ENCODE measurements at regions not wholly inside any gene's neighbourhood (a gene's known extent, or its start where the extent isn't known, plus 50 kb on each side); places are given as distances from the start of the nearest gene placed in this dataset.

DNA sequence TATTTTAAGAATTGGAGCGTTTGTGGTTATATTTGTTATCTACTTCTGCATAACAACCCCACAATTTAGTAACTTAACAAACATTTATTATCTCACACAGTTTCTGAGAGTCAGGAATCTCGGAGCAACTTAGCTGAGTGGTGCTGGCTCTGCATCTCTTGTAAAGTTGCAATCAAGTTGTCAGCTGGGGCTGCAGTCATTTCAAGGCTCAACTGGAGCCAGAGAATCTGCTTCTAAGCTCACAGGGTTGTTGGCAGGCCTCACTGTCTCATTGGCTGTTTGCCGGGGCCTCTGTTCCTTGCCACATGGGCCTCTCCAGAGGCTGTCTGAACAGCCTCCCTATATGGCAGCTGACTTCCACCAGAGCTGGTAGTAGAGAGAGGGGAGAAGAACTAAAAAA, 281.2 kb upstream of the GNPDA2 start:
- no peaks in the 10 kb centered on the region for H3K4me1 ChIP-seq (ENCODE audit: control insufficient read depth, insufficient read depth, low read length)

DNA sequence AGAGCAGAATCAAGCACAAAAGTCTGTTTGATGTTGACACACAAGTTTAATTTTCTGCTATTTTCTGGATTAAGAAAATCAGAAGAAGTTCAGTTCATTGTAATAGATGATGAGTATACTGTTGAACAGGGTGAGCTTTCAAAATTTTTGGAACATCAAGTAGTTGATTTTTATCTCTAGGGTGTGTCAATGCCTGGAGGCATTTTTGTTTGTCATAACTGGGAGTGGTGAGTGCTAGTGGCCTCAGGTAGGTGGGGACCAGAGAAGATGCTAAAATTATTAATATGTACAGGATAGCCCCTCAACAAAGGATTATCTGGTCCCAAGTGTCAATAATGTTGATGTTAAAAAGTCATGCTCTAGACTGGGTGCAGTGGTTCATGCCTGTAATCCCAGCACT, 279.7 kb upstream of the GNPDA2 start:
- Histone ChIP-seq H3K9me3 (replicated peaks; ENCODE audit: control insufficient read depth, low read depth, low read length) (no peaks in the 10 kb centered on the region), H3K27me3 (ENCODE audit: control insufficient read depth, insufficient read depth, low read length) (no peaks in the 10 kb centered on the region), H3K36me3 (ENCODE audit: control insufficient read depth, insufficient read depth, low read length) (no peaks in the 10 kb centered on the region), H3K4me3 (ENCODE audit: low read length) (no peak overlapping the region), H3K4me1 (ENCODE audit: control insufficient read depth, insufficient read depth, low read length) (no peaks in the 10 kb centered on the region), H3K27ac (ENCODE audit: low read length) (no peak overlapping the region)
- no peak for DNase-seq

More for the DNA sequence above, 281.2 kb upstream of the GNPDA2 start:
- Histone ChIP-seq H3K9me3 (replicated peaks; ENCODE audit: control insufficient read depth, low read depth, low read length) (no peaks in the 10 kb centered on the region), H3K27me3 (ENCODE audit: control insufficient read depth, insufficient read depth, low read length) (no peaks in the 10 kb centered on the region), H3K4me3 (ENCODE audit: low read length) (no peak overlapping the region), H3K27ac (ENCODE audit: low read length) (no peak overlapping the region), H3K36me3 (ENCODE audit: control insufficient read depth, insufficient read depth, low read length) (no peaks in the 10 kb centered on the region)
- no peak for DNase-seq
- 31% methylated on average over 1 of the region's 3 CpGs for WGBS (ENCODE audit: insufficient coverage)

DNA sequence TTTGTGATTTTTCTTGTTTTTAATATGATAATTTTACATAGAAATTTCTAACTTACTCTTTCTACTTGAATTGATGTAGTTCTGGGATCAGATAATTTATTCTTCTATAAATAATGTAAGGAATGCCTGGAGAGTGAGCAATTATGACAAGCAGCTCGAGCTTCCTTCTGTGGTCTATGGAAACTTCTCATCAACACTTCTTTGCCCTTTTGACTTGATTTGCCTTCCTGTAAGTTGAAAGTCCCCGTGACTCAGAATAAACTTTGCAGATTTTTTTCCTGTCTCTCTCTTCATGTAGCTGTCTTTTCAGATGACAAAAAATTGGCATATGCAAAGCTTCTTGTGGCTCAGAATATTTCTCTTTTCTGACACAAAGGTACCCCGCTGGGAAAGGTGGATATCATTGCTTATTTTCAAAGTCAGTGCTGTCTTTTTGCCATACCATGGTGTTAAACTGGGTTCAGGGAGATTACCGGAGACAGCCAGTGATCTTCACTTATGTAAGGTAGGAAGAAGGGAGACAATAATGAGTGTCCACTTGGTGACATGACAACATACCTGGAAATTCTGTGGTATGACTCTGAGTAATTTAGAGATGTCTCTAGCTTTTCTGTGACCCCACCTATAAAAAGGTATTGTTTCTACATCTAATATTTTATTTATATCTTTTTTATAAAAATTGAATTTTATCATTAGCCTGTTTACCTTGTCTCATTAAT, 278.6 kb upstream of the GNPDA2 start:
- no CpG with 5 or more reads among the region's 4 CpGs for WGBS (ENCODE audit: insufficient coverage)

DNA sequence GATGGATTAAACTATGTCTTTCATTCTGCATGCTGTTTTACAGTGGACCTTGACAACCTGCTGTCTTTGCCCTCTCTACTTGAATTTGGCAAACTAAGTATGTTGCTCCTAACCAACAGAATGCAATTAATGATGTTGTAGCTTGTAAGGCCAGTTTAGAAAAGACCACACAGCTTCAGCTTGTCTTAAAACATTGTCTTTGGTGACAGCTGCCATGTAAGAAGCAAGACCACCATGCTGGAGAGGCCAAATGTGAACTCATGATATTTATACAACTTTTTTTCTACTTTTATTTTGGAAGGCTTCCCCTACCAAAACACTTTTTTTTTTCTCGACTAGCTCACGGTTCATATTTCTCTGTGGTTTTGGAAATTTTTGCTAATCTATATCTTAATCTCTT, 278.0 kb upstream of the GNPDA2 start:
- DNase-seq = peak; percentile 1
- no peak overlapping the region for H3K27ac ChIP-seq (ENCODE audit: low read length)
- WGBS (ENCODE audit: insufficient coverage) = no CpG with 5 or more reads among the region's 2 CpGs

More for the DNA sequence above, 278.6 kb upstream of the GNPDA2 start:
- Histone ChIP-seq H3K27me3 (ENCODE audit: control insufficient read depth, insufficient read depth, low read length) (no peaks in the 10 kb centered on the region), H3K4me1 (ENCODE audit: control insufficient read depth, insufficient read depth, low read length) (no peaks in the 10 kb centered on the region), H3K4me3 (ENCODE audit: low read length) (no peak overlapping the region), H3K9me3 (replicated peaks; ENCODE audit: control insufficient read depth, low read depth, low read length) (no peaks in the 10 kb centered on the region), H3K36me3 (ENCODE audit: control insufficient read depth, insufficient read depth, low read length) (no peaks in the 10 kb centered on the region), H3K27ac (ENCODE audit: low read length) (no peak overlapping the region)
- DNase-seq = no peak

DNA sequence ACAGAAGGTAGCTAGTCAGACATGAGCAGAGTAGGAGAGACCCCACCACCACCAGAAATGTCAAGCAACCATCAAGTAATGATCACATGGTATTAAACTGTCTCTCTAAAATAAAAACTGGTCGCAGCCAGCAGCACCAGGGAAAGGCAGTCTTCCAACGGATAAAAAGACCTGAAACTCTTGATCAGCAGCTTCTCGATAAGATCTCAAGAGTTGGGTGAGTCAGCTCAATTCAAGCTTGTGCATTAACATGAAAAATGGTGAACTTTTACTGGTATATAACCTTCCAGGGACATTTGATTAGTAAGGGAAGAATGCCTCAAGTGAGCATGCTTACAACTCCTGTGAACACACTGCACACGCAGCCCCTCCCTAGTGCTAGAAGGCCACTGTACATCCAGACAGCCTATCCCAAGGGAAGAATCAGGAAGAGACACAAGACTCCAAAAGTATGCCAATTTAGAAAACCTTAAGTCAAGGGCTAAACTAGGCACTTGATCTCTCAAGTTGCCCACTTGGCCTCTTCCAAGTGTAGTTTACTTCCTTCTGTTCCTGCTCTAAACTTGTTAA, 270.0 kb upstream of the GNPDA2 start:
- no peak overlapping the region for H3K27ac ChIP-seq (ENCODE audit: low read length)

More for the DNA sequence above, 278.0 kb upstream of the GNPDA2 start:
- Histone ChIP-seq H3K9me3 (replicated peaks; ENCODE audit: control insufficient read depth, low read depth, low read length) (no peaks in the 10 kb centered on the region), H3K27me3 (ENCODE audit: control insufficient read depth, insufficient read depth, low read length) (no peaks in the 10 kb centered on the region), H3K4me1 (ENCODE audit: control insufficient read depth, insufficient read depth, low read length) (no peaks in the 10 kb centered on the region), H3K4me3 (ENCODE audit: low read length) (no peak overlapping the region), H3K36me3 (ENCODE audit: control insufficient read depth, insufficient read depth, low read length) (no peaks in the 10 kb centered on the region)

DNA sequence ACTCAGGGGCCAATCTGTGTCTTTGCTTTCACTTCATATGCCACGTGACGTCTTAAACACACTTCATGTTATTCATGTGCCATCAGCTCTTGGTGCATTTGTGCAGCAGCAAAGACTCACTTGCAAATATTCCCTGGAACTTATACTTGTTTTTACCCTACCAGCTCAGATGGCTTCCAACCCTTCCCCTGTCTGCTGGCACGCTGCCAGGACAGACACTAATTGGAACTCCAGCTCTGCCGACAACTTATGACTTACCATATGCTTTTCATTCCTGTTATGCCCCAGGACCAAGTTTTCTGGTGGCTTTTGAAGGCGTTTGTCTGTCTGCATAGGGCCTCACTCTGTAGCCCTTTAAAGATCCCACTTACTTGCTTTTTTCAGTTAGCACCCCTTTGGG, 261.7 kb upstream of the GNPDA2 start:
- H3K27ac ChIP-seq (ENCODE audit: low read length) = no peak overlapping the region
- 60% methylated on average over 4 of the region's 5 CpGs for WGBS (ENCODE audit: insufficient coverage)
- no peaks in the 10 kb centered on the region for H3K36me3 ChIP-seq (ENCODE audit: control insufficient read depth, insufficient read depth, low read length)
- no peak overlapping the region for H3K4me3 ChIP-seq (ENCODE audit: low read length)
- H3K9me3 ChIP-seq (replicated peaks; ENCODE audit: control insufficient read depth, low read depth, low read length) = no peaks in the 10 kb centered on the region
- H3K4me1 ChIP-seq (ENCODE audit: control insufficient read depth, insufficient read depth, low read length) = no peaks in the 10 kb centered on the region
- no peak for DNase-seq
- no peaks in the 10 kb centered on the region for H3K27me3 ChIP-seq (ENCODE audit: control insufficient read depth, insufficient read depth, low read length)

More for the DNA sequence above, 270.0 kb upstream of the GNPDA2 start:
- Histone ChIP-seq H3K9me3 (replicated peaks; ENCODE audit: control insufficient read depth, low read depth, low read length) (no peaks in the 10 kb centered on the region), H3K4me1 (ENCODE audit: control insufficient read depth, insufficient read depth, low read length) (no peaks in the 10 kb centered on the region), H3K27me3 (ENCODE audit: control insufficient read depth, insufficient read depth, low read length) (no peaks in the 10 kb centered on the region), H3K36me3 (ENCODE audit: control insufficient read depth, insufficient read depth, low read length) (no peaks in the 10 kb centered on the region), H3K4me3 (ENCODE audit: low read length) (no peak overlapping the region)
- DNase-seq = no peak
- 100% methylated on average over 3 of the region's 4 CpGs for WGBS (ENCODE audit: insufficient coverage)

DNA sequence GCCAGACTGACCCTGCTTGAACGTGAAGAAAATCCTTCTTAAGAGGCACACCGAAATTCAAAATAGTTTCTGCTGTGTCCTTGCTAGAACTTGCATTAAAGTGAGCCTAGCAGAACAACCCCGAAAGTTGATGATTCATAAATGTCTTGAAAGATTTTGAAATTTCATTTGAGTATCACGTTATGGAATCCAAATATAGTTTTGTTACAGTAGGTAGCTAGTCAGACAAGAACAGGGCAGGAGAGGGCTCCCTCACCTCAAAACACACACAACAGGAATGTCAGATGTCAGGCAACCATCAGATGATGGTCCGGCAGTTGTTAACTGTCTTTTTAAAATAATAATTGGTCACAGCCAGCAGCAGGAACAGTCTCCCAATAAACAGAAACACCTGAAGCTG, 259.6 kb upstream of the GNPDA2 start:
- Histone ChIP-seq H3K4me3 (ENCODE audit: low read length) (no peak overlapping the region), H3K27ac (ENCODE audit: low read length) (no peak overlapping the region), H3K36me3 (ENCODE audit: control insufficient read depth, insufficient read depth, low read length) (no peaks in the 10 kb centered on the region), H3K4me1 (ENCODE audit: control insufficient read depth, insufficient read depth, low read length) (no peaks in the 10 kb centered on the region), H3K9me3 (replicated peaks; ENCODE audit: control insufficient read depth, low read depth, low read length) (no peaks in the 10 kb centered on the region), H3K27me3 (ENCODE audit: control insufficient read depth, insufficient read depth, low read length) (no peaks in the 10 kb centered on the region)
- WGBS (ENCODE audit: insufficient coverage) = no CpG with 5 or more reads among the region's 5 CpGs
- DNase-seq = no peak

DNA sequence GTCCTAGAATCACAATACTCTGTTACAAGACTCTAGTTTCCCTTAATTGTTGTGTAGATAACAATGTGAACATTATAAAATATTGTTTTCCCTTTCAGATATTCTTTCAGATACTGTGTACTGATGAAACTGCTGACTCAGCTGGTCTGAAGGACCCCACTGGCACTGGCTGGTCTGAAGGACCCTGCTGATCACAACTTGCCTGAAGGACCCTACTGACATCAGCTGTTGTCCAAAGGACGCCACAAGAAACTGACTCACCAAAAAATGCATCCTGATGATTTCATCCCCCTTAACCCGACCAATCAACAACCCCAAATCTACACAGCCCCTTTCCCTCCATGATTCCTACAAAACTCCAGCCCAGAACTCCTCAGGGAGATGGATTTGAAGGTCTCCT, 258.8 kb upstream of the GNPDA2 start:
- Histone ChIP-seq H3K27me3 (ENCODE audit: control insufficient read depth, insufficient read depth, low read length) (no peaks in the 10 kb centered on the region), H3K27ac (ENCODE audit: low read length) (no peak overlapping the region), H3K4me1 (ENCODE audit: control insufficient read depth, insufficient read depth, low read length) (no peaks in the 10 kb centered on the region), H3K4me3 (ENCODE audit: low read length) (no peak overlapping the region), H3K9me3 (replicated peaks; ENCODE audit: control insufficient read depth, low read depth, low read length) (no peaks in the 10 kb centered on the region), H3K36me3 (ENCODE audit: control insufficient read depth, insufficient read depth, low read length) (no peaks in the 10 kb centered on the region)
- 86% methylated on average over 1 of the region's 2 CpGs for WGBS (ENCODE audit: insufficient coverage)
- no peak for DNase-seq

DNA sequence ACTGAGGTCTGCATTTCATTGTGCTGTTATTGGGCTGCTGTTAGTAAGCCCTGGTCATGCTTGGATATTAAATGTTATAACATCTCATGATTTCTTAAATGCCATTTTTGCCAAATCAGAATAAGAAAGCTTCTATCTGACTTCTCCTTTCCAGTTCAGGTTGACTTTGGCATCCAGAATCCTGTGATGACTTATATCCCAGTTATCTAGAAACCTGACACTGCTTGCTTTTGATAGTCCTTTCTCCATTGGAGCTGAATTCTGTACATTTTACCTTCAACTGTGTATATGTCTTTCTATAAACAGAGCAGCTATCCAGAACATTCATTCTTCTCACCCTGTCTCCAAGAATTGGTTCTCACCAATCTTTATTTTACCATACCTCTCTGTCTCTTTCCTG, 257.7 kb upstream of the GNPDA2 start:
- no peak overlapping the region for H3K4me3 ChIP-seq (ENCODE audit: low read length)
- H3K9me3 ChIP-seq (replicated peaks; ENCODE audit: control insufficient read depth, low read depth, low read length) = no peaks in the 10 kb centered on the region
- no peak for DNase-seq
- no peaks in the 10 kb centered on the region for H3K27me3 ChIP-seq (ENCODE audit: control insufficient read depth, insufficient read depth, low read length)
- no peaks in the 10 kb centered on the region for H3K36me3 ChIP-seq (ENCODE audit: control insufficient read depth, insufficient read depth, low read length)
- no peaks in the 10 kb centered on the region for H3K4me1 ChIP-seq (ENCODE audit: control insufficient read depth, insufficient read depth, low read length)
- H3K27ac ChIP-seq (ENCODE audit: low read length) = no peak overlapping the region

DNA sequence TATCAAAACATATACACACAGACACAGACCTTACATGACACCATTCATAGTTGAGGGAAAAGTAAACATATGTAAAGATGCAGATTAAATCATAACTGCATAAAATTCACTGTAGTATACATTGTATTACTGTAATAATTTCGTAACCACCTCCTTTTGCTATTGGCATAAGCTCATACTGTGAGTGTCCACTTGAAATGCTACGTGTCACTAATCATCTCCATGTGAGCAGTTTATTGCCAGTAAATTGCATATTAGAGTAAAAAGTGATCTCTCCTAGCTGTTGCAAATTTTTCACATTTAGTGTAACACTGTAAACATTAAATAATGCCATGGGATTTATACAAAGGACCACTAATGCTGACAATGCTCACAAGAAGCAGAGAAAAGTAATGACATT, 256.7 kb upstream of the GNPDA2 start:
- Histone ChIP-seq H3K4me1 (ENCODE audit: control insufficient read depth, insufficient read depth, low read length) (no peaks in the 10 kb centered on the region), H3K4me3 (ENCODE audit: low read length) (no peak overlapping the region), H3K36me3 (ENCODE audit: control insufficient read depth, insufficient read depth, low read length) (no peaks in the 10 kb centered on the region), H3K27ac (ENCODE audit: low read length) (no peak overlapping the region), H3K9me3 (replicated peaks; ENCODE audit: control insufficient read depth, low read depth, low read length) (no peaks in the 10 kb centered on the region), H3K27me3 (ENCODE audit: control insufficient read depth, insufficient read depth, low read length) (no peaks in the 10 kb centered on the region)
- DNase-seq = peak; percentile 2
- no CpG with 5 or more reads among the region's 2 CpGs for WGBS (ENCODE audit: insufficient coverage)

DNA sequence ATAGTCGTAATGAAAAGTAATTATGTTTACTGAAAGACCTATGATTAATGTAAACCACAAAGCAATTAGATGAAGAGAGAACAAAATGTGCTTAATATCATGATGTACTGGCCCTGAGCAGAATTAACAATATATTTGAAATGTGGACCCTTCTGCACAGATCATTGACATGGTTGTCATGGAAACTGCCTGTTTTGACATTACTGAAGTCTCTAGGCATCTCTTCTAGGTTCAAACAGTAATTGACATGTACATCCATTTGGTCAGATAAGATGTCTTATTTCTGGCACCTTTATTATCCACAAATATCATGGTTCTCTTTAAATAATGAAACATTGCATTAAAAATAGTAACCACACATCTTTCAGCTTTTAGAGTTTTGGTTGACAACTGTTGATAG, 251.7 kb upstream of the GNPDA2 start:
- no peak overlapping the region for H3K4me3 ChIP-seq (ENCODE audit: low read length)
- H3K9me3 ChIP-seq (replicated peaks; ENCODE audit: control insufficient read depth, low read depth, low read length) = no peaks in the 10 kb centered on the region
- no peaks in the 10 kb centered on the region for H3K4me1 ChIP-seq (ENCODE audit: control insufficient read depth, insufficient read depth, low read length)
- H3K27ac ChIP-seq (ENCODE audit: low read length) = no peak overlapping the region
- WGBS (ENCODE audit: insufficient coverage) = no CpG with 5 or more reads among the region's 1 CpG
- no peak for DNase-seq
- H3K36me3 ChIP-seq (ENCODE audit: control insufficient read depth, insufficient read depth, low read length) = no peaks in the 10 kb centered on the region
- H3K27me3 ChIP-seq (ENCODE audit: control insufficient read depth, insufficient read depth, low read length) = no peaks in the 10 kb centered on the region

All from muscle of leg (tissue), 3 donors.